ENCODE measurements at regions not wholly inside any gene's neighbourhood (a gene's known extent, or its start where the extent isn't known, plus 50 kb on each side); places are given as distances from the start of the nearest gene placed in this dataset.

DNA sequence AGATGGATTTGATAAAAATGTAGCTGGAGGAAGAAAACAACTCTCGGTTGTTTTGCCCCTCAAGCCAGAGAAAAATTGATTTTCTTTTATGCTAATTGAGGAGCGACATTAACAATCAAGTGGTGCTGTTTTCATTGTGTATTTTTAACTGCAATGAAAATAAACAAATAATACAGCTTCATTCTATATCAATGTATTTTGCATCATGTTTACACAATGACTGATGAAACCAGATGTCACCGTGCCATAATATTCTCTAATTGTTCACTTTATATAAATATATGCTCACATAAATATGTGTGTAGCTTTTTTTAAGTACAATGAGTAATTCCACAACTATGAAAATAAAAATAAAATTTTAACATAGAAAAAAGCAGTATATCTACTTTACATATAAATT, 139.0 kb upstream of the PRDM9 start:
- Mint-ChIP-seq H3K4me3 (no peak overlapping the region), H3K4me1 (no peaks in the 10 kb centered on the region), H3K27me3 (no peaks in the 10 kb centered on the region), H3K27ac (no peak overlapping the region), H3K36me3 (ENCODE audit: low read depth) (no peaks in the 10 kb centered on the region), H3K9me3 (peaks cover 2% of the 10 kb centered on the region)
- no peak for DNase-seq
- CTCF ChIA-PET: no interaction called here
- POLR2A ChIA-PET: no interaction called here
- TF ChIP-seq, protein P1, sequence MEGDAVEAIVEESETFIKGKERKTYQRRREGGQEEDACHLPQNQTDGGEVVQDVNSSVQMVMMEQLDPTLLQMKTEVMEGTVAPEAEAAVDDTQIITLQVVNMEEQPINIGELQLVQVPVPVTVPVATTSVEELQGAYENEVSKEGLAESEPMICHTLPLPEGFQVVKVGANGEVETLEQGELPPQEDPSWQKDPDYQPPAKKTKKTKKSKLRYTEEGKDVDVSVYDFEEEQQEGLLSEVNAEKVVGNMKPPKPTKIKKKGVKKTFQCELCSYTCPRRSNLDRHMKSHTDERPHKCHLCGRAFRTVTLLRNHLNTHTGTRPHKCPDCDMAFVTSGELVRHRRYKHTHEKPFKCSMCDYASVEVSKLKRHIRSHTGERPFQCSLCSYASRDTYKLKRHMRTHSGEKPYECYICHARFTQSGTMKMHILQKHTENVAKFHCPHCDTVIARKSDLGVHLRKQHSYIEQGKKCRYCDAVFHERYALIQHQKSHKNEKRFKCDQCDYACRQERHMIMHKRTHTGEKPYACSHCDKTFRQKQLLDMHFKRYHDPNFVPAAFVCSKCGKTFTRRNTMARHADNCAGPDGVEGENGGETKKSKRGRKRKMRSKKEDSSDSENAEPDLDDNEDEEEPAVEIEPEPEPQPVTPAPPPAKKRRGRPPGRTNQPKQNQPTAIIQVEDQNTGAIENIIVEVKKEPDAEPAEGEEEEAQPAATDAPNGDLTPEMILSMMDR (IDR thresholded peaks at IDR 0.05): no peak
- ATAC-seq (ENCODE audit: low read depth): no peak
- intact Hi-C loops (cut with micrococcal nuclease): no loop called here

DNA sequence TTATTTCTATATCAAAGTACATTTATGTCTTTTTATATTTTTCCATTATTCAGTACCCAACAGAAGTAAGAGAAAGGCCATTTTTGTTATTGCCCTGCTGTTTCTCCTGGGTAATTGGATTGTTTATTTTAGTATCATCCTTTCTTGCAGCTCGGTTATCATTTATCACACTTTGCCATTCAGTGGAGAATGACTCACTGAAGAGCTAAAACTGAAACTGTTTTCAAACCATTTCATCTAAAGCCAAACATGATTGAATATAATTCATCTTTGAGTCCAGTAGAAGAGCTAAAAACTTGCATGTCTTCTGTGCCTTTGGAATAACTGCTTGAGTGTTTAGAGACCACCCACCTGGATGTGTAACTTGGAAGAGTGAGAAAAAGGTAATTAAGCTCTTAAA, 139.5 kb upstream of the PRDM9 start:
- no peak for ATAC-seq (ENCODE audit: low read depth)
- intact Hi-C loops (cut with micrococcal nuclease): no loop called here
- Mint-ChIP-seq H3K27me3 (no peaks in the 10 kb centered on the region), H3K27ac (no peak overlapping the region), H3K4me3 (no peak overlapping the region), H3K36me3 (ENCODE audit: low read depth) (no peaks in the 10 kb centered on the region), H3K9me3 (peaks cover 2% of the 10 kb centered on the region), H3K4me1 (no peaks in the 10 kb centered on the region)
- ChIA-PET POLR2A (no interaction called here), CTCF (no interaction called here)
- no peak for DNase-seq
- TF ChIP-seq, protein P1 (IDR thresholded peaks at IDR 0.05): no peak

DNA sequence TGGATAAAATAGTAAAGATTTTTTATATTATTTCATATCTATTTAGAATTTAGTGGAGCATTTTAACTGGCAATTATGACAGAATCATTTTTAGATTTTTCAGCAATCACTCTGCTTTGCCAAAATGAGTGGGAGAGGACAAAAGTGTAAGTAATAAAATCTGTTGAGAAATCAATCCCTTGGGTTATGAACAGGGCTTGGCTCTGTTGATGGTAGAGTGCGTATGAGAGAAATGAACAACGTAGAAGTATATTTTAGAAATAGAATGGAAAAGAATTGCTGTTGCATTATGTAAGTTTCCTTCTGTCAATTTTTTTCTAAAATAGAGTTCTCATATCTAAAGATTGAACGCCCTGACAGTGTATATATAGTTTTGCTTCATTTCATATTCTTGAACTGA, 154.1 kb upstream of the PRDM9 start:
- CTCF ChIA-PET: no interaction called here
- DNase-seq (no peak), ATAC-seq (ENCODE audit: low read depth) (no peak)
- Mint-ChIP-seq H3K9me3 (no peaks in the 10 kb centered on the region), H3K4me3 (no peak overlapping the region), H3K27ac (no peak overlapping the region), H3K4me1 (no peaks in the 10 kb centered on the region), H3K36me3 (ENCODE audit: low read depth) (no peaks in the 10 kb centered on the region), H3K27me3 (no peaks in the 10 kb centered on the region)
- TF ChIP-seq, protein P1 (IDR thresholded peaks at IDR 0.05): no peak
- intact Hi-C loops (cut with micrococcal nuclease): no loop called here
- POLR2A ChIA-PET: no interaction called here

DNA sequence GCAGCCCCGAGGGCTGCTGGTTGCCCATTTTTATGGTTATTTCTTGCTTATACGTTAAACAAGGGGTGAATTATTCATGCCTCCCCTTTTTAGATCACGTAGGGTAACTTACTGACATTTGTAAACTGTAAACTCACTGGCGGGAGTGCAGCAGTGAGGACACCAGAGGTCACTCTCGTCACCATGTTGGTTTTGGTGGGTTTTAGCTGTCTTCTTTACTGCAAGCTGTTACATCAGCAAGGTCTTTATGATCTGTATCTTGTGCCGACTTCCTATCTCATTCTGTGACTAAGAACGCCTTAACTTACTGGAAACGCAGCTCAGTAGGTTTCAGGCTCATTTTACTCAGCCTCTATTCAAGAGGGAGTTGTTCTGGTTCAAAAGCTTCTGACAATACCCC, 155.0 kb upstream of the PRDM9 start:
- H3K36me3 Mint-ChIP-seq (ENCODE audit: low read depth): no peaks in the 10 kb centered on the region
- no peaks in the 10 kb centered on the region for H3K9me3 Mint-ChIP-seq
- DNase-seq: no peak
- intact Hi-C loops (cut with micrococcal nuclease): no loop called here
- no peaks in the 10 kb centered on the region for H3K4me1 Mint-ChIP-seq
- no peak for ATAC-seq (ENCODE audit: low read depth)
- POLR2A ChIA-PET: no interaction called here
- no peak overlapping the region for H3K4me3 Mint-ChIP-seq
- TF ChIP-seq, protein P1 (IDR thresholded peaks at IDR 0.05): no peak
- CTCF ChIA-PET: no interaction called here
- no peaks in the 10 kb centered on the region for H3K27me3 Mint-ChIP-seq
- no peak overlapping the region for H3K27ac Mint-ChIP-seq

DNA sequence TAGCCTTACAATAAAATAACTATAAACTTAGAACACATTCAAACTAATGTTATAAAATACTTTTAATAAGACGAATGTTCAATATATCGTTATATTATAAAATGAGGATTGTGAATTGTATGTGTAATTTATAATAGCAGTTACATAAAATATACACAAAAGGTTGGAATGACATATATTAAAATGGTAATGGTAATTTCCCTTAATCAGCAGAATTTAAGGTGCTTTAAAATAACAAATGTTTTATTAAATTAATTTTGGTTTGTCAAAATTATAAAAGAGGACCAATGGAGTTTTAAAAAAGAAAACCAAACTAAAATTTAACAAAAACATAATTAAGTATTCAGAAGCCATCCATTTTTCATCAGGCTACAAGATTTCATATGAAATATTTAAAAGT, 164.3 kb upstream of the PRDM9 start:
- no peaks in the 10 kb centered on the region for H3K27me3 Mint-ChIP-seq
- TF ChIP-seq, protein P1 (IDR thresholded peaks at IDR 0.05): no peak
- ATAC-seq (ENCODE audit: low read depth) (no peak), DNase-seq (no peak)
- intact Hi-C loops (cut with micrococcal nuclease): no loop called here
- H3K9me3 Mint-ChIP-seq: peaks cover 7% of the 10 kb centered on the region
- no peaks in the 10 kb centered on the region for H3K4me1 Mint-ChIP-seq
- ChIA-PET POLR2A (no interaction called here), CTCF (no interaction called here)
- H3K36me3 Mint-ChIP-seq (ENCODE audit: low read depth): no peaks in the 10 kb centered on the region
- no peak overlapping the region for H3K4me3 Mint-ChIP-seq
- H3K27ac Mint-ChIP-seq: no peak overlapping the region

Data from activated B cell treated with CpG ODN at 0.5 μM for 24 hours (primary cell).